ENCODE measurements at regions not wholly inside any gene's neighbourhood (a gene's known extent, or its start where the extent isn't known, plus 50 kb on each side); places are given as distances from the start of the nearest gene placed in this dataset.

DNA sequence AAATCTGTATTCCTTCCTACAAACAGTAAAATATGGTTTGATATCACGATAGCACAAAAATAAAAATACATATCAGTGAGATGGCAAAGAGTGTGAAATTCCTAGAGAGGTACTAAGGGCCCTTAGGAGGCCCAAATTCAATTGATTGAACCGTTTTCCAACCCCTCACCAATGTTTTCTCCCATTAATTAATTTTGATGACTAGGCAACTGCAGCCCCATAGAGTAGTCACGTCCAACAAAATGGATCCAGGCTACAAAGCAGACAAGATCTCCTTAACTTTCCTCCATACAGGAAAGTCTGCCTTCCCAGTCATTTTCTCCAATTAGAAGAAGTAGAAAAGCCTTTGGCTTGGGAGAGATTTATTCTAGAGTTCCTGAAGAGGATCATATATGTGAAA is 193.9 kb downstream of the PLOD2 start:
- Histone ChIP-seq H3K4me1 (ENCODE audit: control insufficient read depth, insufficient read depth, low read length) (no peaks in the 10 kb centered on the region), H3K9me3 (ENCODE audit: control insufficient read depth, low read length) (no peaks in the 10 kb centered on the region), H3K9ac (ENCODE audit: extremely low read depth, low read length, poor library complexity, severe bottlenecking) (no peak overlapping the region), H3K36me3 (ENCODE audit: control insufficient read depth, insufficient read depth, low read length) (no peaks in the 10 kb centered on the region), H3K4me3 (ENCODE audit: low read length) (no peak overlapping the region), H3K27ac (ENCODE audit: low read depth, low read length) (no peak overlapping the region), H3K27me3 (ENCODE audit: control insufficient read depth, insufficient read depth, low read length, poor library complexity, severe bottlenecking) (no peaks in the 10 kb centered on the region)
- no peak for DNase-seq
- Mint-ChIP-seq H3K9me3 (no peaks in the 10 kb centered on the region), H3K27ac (no peak overlapping the region), H3K36me3 (ENCODE audit: low read depth) (no peaks in the 10 kb centered on the region), H3K27me3 (ENCODE audit: insufficient read depth) (no peaks in the 10 kb centered on the region), H3K4me3 (no peak overlapping the region), H3K4me1 (peaks cover 17% of the 10 kb centered on the region)
- 89 to 97% methylated on average over 1 to 3 of the region's 3 CpGs for WGBS, 2 experiments (ENCODE audit: insufficient coverage in 1 of 2, insufficient read length in 1 of 2)
- TF ChIP-seq, protein P1, sequence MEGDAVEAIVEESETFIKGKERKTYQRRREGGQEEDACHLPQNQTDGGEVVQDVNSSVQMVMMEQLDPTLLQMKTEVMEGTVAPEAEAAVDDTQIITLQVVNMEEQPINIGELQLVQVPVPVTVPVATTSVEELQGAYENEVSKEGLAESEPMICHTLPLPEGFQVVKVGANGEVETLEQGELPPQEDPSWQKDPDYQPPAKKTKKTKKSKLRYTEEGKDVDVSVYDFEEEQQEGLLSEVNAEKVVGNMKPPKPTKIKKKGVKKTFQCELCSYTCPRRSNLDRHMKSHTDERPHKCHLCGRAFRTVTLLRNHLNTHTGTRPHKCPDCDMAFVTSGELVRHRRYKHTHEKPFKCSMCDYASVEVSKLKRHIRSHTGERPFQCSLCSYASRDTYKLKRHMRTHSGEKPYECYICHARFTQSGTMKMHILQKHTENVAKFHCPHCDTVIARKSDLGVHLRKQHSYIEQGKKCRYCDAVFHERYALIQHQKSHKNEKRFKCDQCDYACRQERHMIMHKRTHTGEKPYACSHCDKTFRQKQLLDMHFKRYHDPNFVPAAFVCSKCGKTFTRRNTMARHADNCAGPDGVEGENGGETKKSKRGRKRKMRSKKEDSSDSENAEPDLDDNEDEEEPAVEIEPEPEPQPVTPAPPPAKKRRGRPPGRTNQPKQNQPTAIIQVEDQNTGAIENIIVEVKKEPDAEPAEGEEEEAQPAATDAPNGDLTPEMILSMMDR (conservative IDR thresholded peaks at IDR 0.05), result no peak

DNA sequence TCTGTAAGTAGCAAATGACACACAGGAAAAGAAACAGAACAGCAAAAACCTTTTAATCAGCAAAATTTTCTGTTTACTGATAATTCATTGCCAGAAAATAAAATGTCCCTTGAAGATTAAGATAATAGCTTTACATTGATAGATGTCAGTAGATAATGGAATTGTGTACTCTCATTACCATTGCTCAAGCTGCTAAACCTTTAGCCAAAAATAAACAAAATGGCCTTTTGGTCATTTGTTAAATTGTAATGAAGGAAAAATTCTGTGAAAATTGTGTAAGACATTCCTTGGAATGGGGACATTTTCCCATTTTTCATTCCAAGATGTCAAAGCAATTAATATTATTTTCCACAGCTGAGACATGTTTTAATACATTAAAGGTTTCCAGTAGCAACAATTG is 189.8 kb downstream of the PLOD2 start:
- Mint-ChIP-seq H3K9me3 (no peaks in the 10 kb centered on the region), H3K4me1 (peaks cover 17% of the 10 kb centered on the region), H3K36me3 (ENCODE audit: low read depth) (no peaks in the 10 kb centered on the region), H3K27ac (no peak overlapping the region), H3K4me3 (no peak overlapping the region), H3K27me3 (ENCODE audit: insufficient read depth) (no peaks in the 10 kb centered on the region)
- no peak for DNase-seq
- Histone ChIP-seq H3K9ac (ENCODE audit: extremely low read depth, low read length, poor library complexity, severe bottlenecking) (no peak overlapping the region), H3K9me3 (ENCODE audit: control insufficient read depth, low read length) (no peaks in the 10 kb centered on the region), H3K27me3 (ENCODE audit: control insufficient read depth, insufficient read depth, low read length, poor library complexity, severe bottlenecking) (no peaks in the 10 kb centered on the region), H3K27ac (ENCODE audit: low read depth, low read length) (no peak overlapping the region), H3K36me3 (ENCODE audit: control insufficient read depth, insufficient read depth, low read length) (no peaks in the 10 kb centered on the region), H3K4me3 (ENCODE audit: low read length) (no peak overlapping the region), H3K4me1 (ENCODE audit: control insufficient read depth, insufficient read depth, low read length) (no peaks in the 10 kb centered on the region)
- TF ChIP-seq, protein P1 (conservative IDR thresholded peaks at IDR 0.05), result no peak

DNA sequence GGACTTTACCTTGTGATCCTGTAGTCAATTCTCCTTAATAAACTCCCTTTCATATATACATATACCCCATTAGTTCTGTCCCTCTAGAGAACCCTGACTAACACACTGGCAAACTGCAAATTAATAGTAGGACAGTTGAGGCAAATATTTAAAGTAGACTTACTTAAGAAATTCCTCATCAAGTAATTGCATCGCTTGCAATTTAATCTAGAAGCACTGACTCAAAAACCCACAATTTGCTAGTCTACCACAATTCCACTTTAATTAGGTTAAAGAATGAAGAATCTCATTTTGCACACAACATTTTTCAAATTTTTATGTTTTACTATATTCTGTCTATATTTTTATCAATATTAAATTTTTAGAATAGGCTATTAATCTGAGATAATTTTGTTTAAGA is 188.1 kb downstream of the PLOD2 start:
- TF ChIP-seq, protein P1 (conservative IDR thresholded peaks at IDR 0.05), result no peak
- no peak for DNase-seq
- Histone ChIP-seq H3K4me3 (ENCODE audit: low read length) (no peak overlapping the region), H3K36me3 (ENCODE audit: control insufficient read depth, insufficient read depth, low read length) (no peaks in the 10 kb centered on the region), H3K4me1 (ENCODE audit: control insufficient read depth, insufficient read depth, low read length) (no peaks in the 10 kb centered on the region), H3K27ac (ENCODE audit: low read depth, low read length) (no peak overlapping the region), H3K27me3 (ENCODE audit: control insufficient read depth, insufficient read depth, low read length, poor library complexity, severe bottlenecking) (no peaks in the 10 kb centered on the region), H3K9ac (ENCODE audit: extremely low read depth, low read length, poor library complexity, severe bottlenecking) (no peak overlapping the region), H3K9me3 (ENCODE audit: control insufficient read depth, low read length) (no peaks in the 10 kb centered on the region)
- no peak overlapping the region for H3K27ac Mint-ChIP-seq
- H3K36me3 Mint-ChIP-seq (ENCODE audit: low read depth), result no peaks in the 10 kb centered on the region
- no peak overlapping the region for H3K4me3 Mint-ChIP-seq
- H3K27me3 Mint-ChIP-seq (ENCODE audit: insufficient read depth), result no peaks in the 10 kb centered on the region
- peaks cover 11% of the 10 kb centered on the region for H3K4me1 Mint-ChIP-seq
- WGBS, 2 experiments (ENCODE audit: insufficient coverage in 1 of 2, insufficient read length in 1 of 2), result 89% methylated on average over 1 of the region's 1 CpG; no CpG with 5 or more reads in 1 of the 2 experiments
- no peaks in the 10 kb centered on the region for H3K9me3 Mint-ChIP-seq
